ENCODE measurements at regions not wholly inside any gene's neighbourhood (a gene's known extent, or its start where the extent isn't known, plus 50 kb on each side); places are given as distances from the start of the nearest gene placed in this dataset.

- Histone ChIP-seq H2AFZ (ENCODE audit: low read depth, low read length) (no peak overlapping the region), H3K27ac (ENCODE audit: low read length) (no peak overlapping the region), H3K36me3 (ENCODE audit: insufficient read depth, low read length) (peaks cover 4% of the 10 kb centered on the region), H3K27me3 (ENCODE audit: insufficient read depth, low read depth, low read length) (no peaks in the 10 kb centered on the region), H3K4me2 (ENCODE audit: low read length) (no peak overlapping the region), H3K4me3 (ENCODE audit: low read length) (no peak overlapping the region), H3K9ac (ENCODE audit: low read length) (no peak overlapping the region), H3K9me3 (ENCODE audit: low read length) (no peaks in the 10 kb centered on the region), H3K9me2 (ENCODE audit: insufficient read depth, low read length) (no peaks in the 10 kb centered on the region), H3K79me2 (replicated peaks; ENCODE audit: insufficient read depth, low read length) (no peaks in the 10 kb centered on the region), H4K20me1 (ENCODE audit: insufficient read depth) (no peaks in the 10 kb centered on the region), H3F3A (ENCODE audit: insufficient read depth, low read length, poor library complexity, severe bottlenecking) (no peaks in the 10 kb centered on the region)
- TF ChIP-seq POLR2AphosphoS5 (IDR thresholded peaks at IDR 0.05) (no peak), TAF1 (IDR thresholded peaks at IDR 0.05; ENCODE audit: low read depth) (no peak), EZH2 (IDR thresholded peaks at IDR 0.05; ENCODE audit: borderline replicate concordance, insufficient read depth, low read length, poor library complexity, severe bottlenecking) (no peak), REST (IDR thresholded peaks at IDR 0.05; ENCODE audit: borderline replicate concordance) (no peak)
Observed at GRCh38 chr12:104844123-104844522, 114.0 kb downstream of the SLC41A2 start.

GRCh38 chr12:104840262-104840661 is 117.8 kb downstream of the SLC41A2 start:
- Histone ChIP-seq H3K36me3 (ENCODE audit: insufficient read depth, low read length) (peaks cover 7% of the 10 kb centered on the region), H2AFZ (ENCODE audit: low read depth, low read length) (no peak overlapping the region), H3K9me3 (ENCODE audit: low read length) (no peaks in the 10 kb centered on the region), H3K27ac (ENCODE audit: low read length) (no peak overlapping the region), H3K27me3 (ENCODE audit: insufficient read depth, low read depth, low read length) (no peaks in the 10 kb centered on the region), H3K9me2 (ENCODE audit: insufficient read depth, low read length) (no peaks in the 10 kb centered on the region), H3F3A (ENCODE audit: insufficient read depth, low read length, poor library complexity, severe bottlenecking) (no peaks in the 10 kb centered on the region), H3K4me2 (ENCODE audit: low read length) (no peak overlapping the region), H3K9ac (ENCODE audit: low read length) (no peak overlapping the region), H3K4me3 (ENCODE audit: low read length) (no peak overlapping the region), H4K20me1 (ENCODE audit: insufficient read depth) (no peaks in the 10 kb centered on the region), H3K79me2 (replicated peaks; ENCODE audit: insufficient read depth, low read length) (no peaks in the 10 kb centered on the region)
- TF ChIP-seq POLR2AphosphoS5 (IDR thresholded peaks at IDR 0.05) (no peak), REST (IDR thresholded peaks at IDR 0.05; ENCODE audit: borderline replicate concordance) (no peak), SMC3 (conservative IDR thresholded peaks at IDR 0.05; ENCODE audit: poor library complexity) (no peak), TAF1 (IDR thresholded peaks at IDR 0.05; ENCODE audit: low read depth) (no peak), EZH2 (IDR thresholded peaks at IDR 0.05; ENCODE audit: borderline replicate concordance, insufficient read depth, low read length, poor library complexity, severe bottlenecking) (no peak), RAD21 (conservative IDR thresholded peaks at IDR 0.05) (no peak), MXI1 (conservative IDR thresholded peaks at IDR 0.05; ENCODE audit: poor library complexity, severe bottlenecking) (no peak), CTCF (IDR thresholded peaks at IDR 0.05; ENCODE audit: poor library complexity, severe bottlenecking) (no peak), EP300 (conservative IDR thresholded peaks at IDR 0.05; ENCODE audit: poor library complexity, severe bottlenecking) (no peak)
